Subcutaneous abdominal adipose tissue (tissue), 5 donors: ENCODE measurements at regions not wholly inside any gene's neighbourhood (a gene's known extent, or its start where the extent isn't known, plus 50 kb on each side); places are given as distances from the start of the nearest gene placed in this dataset.

Experiments used
- H3K27ac ChIP-seq: one replicate; pipeline ENCODE4 v1.7.0; 2013; ENCODE audit warnings: low read depth, mild to moderate bottlenecking, inconsistent platforms, low read length, moderate library complexity
- H3K27me3 ChIP-seq, 5 donors: one replicate each; pipeline ENCODE4 v1.7.0; 2013; ENCODE audit warnings: low read length in 5 of 5, inconsistent platforms in 1 of 5; ENCODE audit not compliant: control insufficient read depth in 5 of 5, insufficient read depth in 4 of 5
- H3K36me3 ChIP-seq, 5 donors: one replicate each; pipeline ENCODE4 v1.7.0; 2013; ENCODE audit warnings: low read length in 5 of 5; ENCODE audit not compliant: control insufficient read depth in 5 of 5, insufficient read depth in 5 of 5
- H3K4me1 ChIP-seq, 5 donors: one replicate each; pipeline ENCODE4 v1.7.0; 2013; ENCODE audit warnings: low read length in 5 of 5, mild to moderate bottlenecking in 3 of 5, moderate library complexity in 1 of 5; ENCODE audit not compliant: control insufficient read depth in 5 of 5, insufficient read depth in 5 of 5
- H3K4me3 ChIP-seq, 5 donors: one replicate each; pipeline ENCODE4 v1.7.0; 2013; ENCODE audit warnings: low read length in 5 of 5, low read depth in 1 of 5
- H3K9ac ChIP-seq, 5 donors: one replicate each; pipeline ENCODE4 v1.7.0; 2013; ENCODE audit warnings: low read length in 5 of 5, mild to moderate bottlenecking in 4 of 5, moderate library complexity in 3 of 5
- H3K9me3 ChIP-seq, 5 donors: one replicate each; pipeline ENCODE4 v1.7.0; 2013; ENCODE audit warnings: low read length in 5 of 5; ENCODE audit not compliant: control insufficient read depth in 5 of 5
- donor health status: healthy.
- donor health status: healthy.
- donor health status: healthy.
- donor health status: healthy.
- donor health status: healthy.

GRCh38 chr2:80830891-80831290 lies 526.3 kb upstream of the LRRTM1 start:
- no peaks in the 10 kb centered on the region for H3K27me3 ChIP-seq
- H3K4me1 ChIP-seq = no peaks in the 10 kb centered on the region
- no peak overlapping the region for H3K4me3 ChIP-seq
- H3K9me3 ChIP-seq = peaks cover 0 to 3% (median 0%) of the 10 kb centered on the region in 5 donors
- no peak overlapping the region for H3K9ac ChIP-seq
- no peak overlapping the region for H3K27ac ChIP-seq
- H3K36me3 ChIP-seq = no peaks in the 10 kb centered on the region

GRCh38 chr2:80822999-80823398 lies 518.4 kb upstream of the LRRTM1 start:
- H3K36me3 ChIP-seq = no peaks in the 10 kb centered on the region
- no peaks in the 10 kb centered on the region for H3K27me3 ChIP-seq
- H3K27ac ChIP-seq = no peak overlapping the region
- H3K4me3 ChIP-seq = no peak overlapping the region
- H3K4me1 ChIP-seq = no peaks in the 10 kb centered on the region
- H3K9ac ChIP-seq = no peak overlapping the region
- H3K9me3 ChIP-seq = peaks cover 0 to 4% (median 0%) of the 10 kb centered on the region in 5 donors

GRCh38 chr2:80815259-80815658 lies 510.7 kb upstream of the LRRTM1 start:
- Histone ChIP-seq H3K9ac (no peak overlapping the region), H3K27me3 (no peaks in the 10 kb centered on the region), H3K4me3 (no peak overlapping the region), H3K36me3 (no peaks in the 10 kb centered on the region), H3K27ac (no peak overlapping the region), H3K4me1 (no peaks in the 10 kb centered on the region), H3K9me3 (peaks cover 0 to 3% (median 0%) of the 10 kb centered on the region in 5 donors)

- no peaks in the 10 kb centered on the region for H3K27me3 ChIP-seq
- H3K36me3 ChIP-seq = no peaks in the 10 kb centered on the region
- H3K4me3 ChIP-seq = no peak overlapping the region
- H3K9me3 ChIP-seq = peaks cover 0 to 5% (median 2%) of the 10 kb centered on the region in 5 donors
- no peaks in the 10 kb centered on the region for H3K4me1 ChIP-seq
- no peak overlapping the region for H3K9ac ChIP-seq
- H3K27ac ChIP-seq = no peak overlapping the region
Observed at GRCh38 chr2:80786584-80786983, 482.0 kb upstream of the LRRTM1 start.

GRCh38 chr2:80778704-80779103 lies 474.2 kb upstream of the LRRTM1 start:
- no peaks in the 10 kb centered on the region for H3K36me3 ChIP-seq
- H3K4me3 ChIP-seq = no peak overlapping the region
- no peak overlapping the region for H3K27ac ChIP-seq
- H3K9me3 ChIP-seq = peaks cover 0 to 5% (median 2%) of the 10 kb centered on the region in 5 donors
- H3K9ac ChIP-seq = no peak overlapping the region
- peaks cover 0 to 8% (median 0%) of the 10 kb centered on the region in 5 donors for H3K4me1 ChIP-seq
- no peaks in the 10 kb centered on the region for H3K27me3 ChIP-seq

GRCh38 chr2:80748592-80748991 lies 444.0 kb upstream of the LRRTM1 start:
- no peak overlapping the region for H3K4me3 ChIP-seq
- H3K36me3 ChIP-seq = no peaks in the 10 kb centered on the region
- no peak overlapping the region for H3K9ac ChIP-seq

GRCh38 chr2:80737047-80737446 lies 432.5 kb upstream of the LRRTM1 start:
- no peaks in the 10 kb centered on the region for H3K4me1 ChIP-seq

More at GRCh38 chr2:80748592-80748991, 444.0 kb upstream of the LRRTM1 start:
- H3K9me3 ChIP-seq = no peaks in the 10 kb centered on the region
- no peaks in the 10 kb centered on the region for H3K4me1 ChIP-seq
- no peak overlapping the region for H3K27ac ChIP-seq
- no peaks in the 10 kb centered on the region for H3K27me3 ChIP-seq

GRCh38 chr2:80725001-80725400 lies 420.4 kb upstream of the LRRTM1 start:
- Histone ChIP-seq H3K4me3 (no peak overlapping the region), H3K27me3 (no peaks in the 10 kb centered on the region), H3K9me3 (peaks cover 0 to 5% (median 0%) of the 10 kb centered on the region in 5 donors), H3K9ac (no peak overlapping the region), H3K36me3 (no peaks in the 10 kb centered on the region), H3K4me1 (peaks cover 0 to 10% (median 2%) of the 10 kb centered on the region in 5 donors), H3K27ac (no peak overlapping the region)

More at GRCh38 chr2:80737047-80737446, 432.5 kb upstream of the LRRTM1 start:
- Histone ChIP-seq H3K27me3 (no peaks in the 10 kb centered on the region), H3K27ac (no peak overlapping the region), H3K36me3 (no peaks in the 10 kb centered on the region), H3K4me3 (no peak overlapping the region), H3K9ac (no peak overlapping the region), H3K9me3 (peaks cover 0 to 17% (median 2%) of the 10 kb centered on the region in 5 donors)

GRCh38 chr2:80722803-80723202 lies 418.3 kb upstream of the LRRTM1 start:
- Histone ChIP-seq H3K4me1 (peaks cover 0 to 10% (median 2%) of the 10 kb centered on the region in 5 donors), H3K9ac (no peak overlapping the region), H3K4me3 (no peak overlapping the region), H3K36me3 (no peaks in the 10 kb centered on the region), H3K9me3 (peaks cover 0 to 4% (median 0%) of the 10 kb centered on the region in 5 donors), H3K27ac (no peak overlapping the region), H3K27me3 (no peaks in the 10 kb centered on the region)

- H3K9ac ChIP-seq = no peak overlapping the region
- no peak overlapping the region for H3K4me3 ChIP-seq
- H3K9me3 ChIP-seq = no peaks in the 10 kb centered on the region
- no peak overlapping the region for H3K27ac ChIP-seq
- no peaks in the 10 kb centered on the region for H3K27me3 ChIP-seq
- H3K4me1 ChIP-seq = peaks cover 0 to 10% (median 2%) of the 10 kb centered on the region in 5 donors
- no peaks in the 10 kb centered on the region for H3K36me3 ChIP-seq
Observed at GRCh38 chr2:80719607-80720006, 415.1 kb upstream of the LRRTM1 start.

- Histone ChIP-seq H3K27ac (no peak overlapping the region), H3K9ac (no peak overlapping the region), H3K27me3 (no peaks in the 10 kb centered on the region), H3K4me1 (no peaks in the 10 kb centered on the region), H3K36me3 (no peaks in the 10 kb centered on the region), H3K4me3 (no peak overlapping the region), H3K9me3 (no peaks in the 10 kb centered on the region)
Observed at GRCh38 chr2:80715433-80715832, 410.9 kb upstream of the LRRTM1 start.
